PC-9 (cell line): ENCODE measurements at regions not wholly inside any gene's neighbourhood (a gene's known extent, or its start where the extent isn't known, plus 50 kb on each side); places are given as distances from the start of the nearest gene placed in this dataset.

Experiments used
- CTCF ChIP-seq: fragments of 200-600 bp; sonication (generic); conservative IDR thresholded peaks from 2 replicates; pipeline ENCODE4 v1.6.1; 2017; ENCODE audit warnings: mixed run types, antibody characterized with exemption, mild to moderate bottlenecking, moderate library complexity
- EZH2 ChIP-seq: fragments of 200-600 bp; sonication (generic); IDR thresholded peaks from 2 replicates; pipeline ENCODE4 v1.8.0; 2017; ENCODE audit warnings: antibody characterized with exemption, low read depth

GRCh38 chr14:83870546-83871270 is 1659.2 kb upstream of the FLRT2 start:
- TF ChIP-seq CTCF (no peak), EZH2 (no peak)
